Gastroesophageal sphincter (tissue), 3 donors: ENCODE measurements at regions not wholly inside any gene's neighbourhood (a gene's known extent, or its start where the extent isn't known, plus 50 kb on each side); places are given as distances from the start of the nearest gene placed in this dataset.

ENCODE experiments used
- CTCF ChIP-seq, 4 experiments: fragments of 200-600 bp in 2 of 4; fragments of 450-650 bp in 2 of 4; sonication (generic) in 1 of 4; IDR thresholded peaks; one replicate each; pipeline ENCODE4 v1.5.1; 2017 to 2019; ENCODE audit warnings: antibody characterized with exemption in 4 of 4, mild to moderate bottlenecking in 2 of 4, moderate library complexity in 2 of 4
- EP300 ChIP-seq: sonication (generic); formaldehyde crosslinking; IDR thresholded peaks from one replicate; pipeline ENCODE4 v1.6.1; 2017; ENCODE audit warnings: antibody characterized with exemption, mild to moderate bottlenecking
- POLR2A ChIP-seq, 2 donors: fragments of 450-650 bp; IDR thresholded peaks; one replicate each; pipeline ENCODE4 v1.6.1; 2017; ENCODE audit warnings: antibody characterized with exemption in 2 of 2, mild to moderate bottlenecking in 2 of 2, moderate library complexity in 1 of 2
- POLR2AphosphoS5 ChIP-seq: sonication (generic); formaldehyde crosslinking; IDR thresholded peaks from one replicate; pipeline ENCODE4 v1.6.1; 2017; ENCODE audit warnings: antibody characterized with exemption

DNA sequence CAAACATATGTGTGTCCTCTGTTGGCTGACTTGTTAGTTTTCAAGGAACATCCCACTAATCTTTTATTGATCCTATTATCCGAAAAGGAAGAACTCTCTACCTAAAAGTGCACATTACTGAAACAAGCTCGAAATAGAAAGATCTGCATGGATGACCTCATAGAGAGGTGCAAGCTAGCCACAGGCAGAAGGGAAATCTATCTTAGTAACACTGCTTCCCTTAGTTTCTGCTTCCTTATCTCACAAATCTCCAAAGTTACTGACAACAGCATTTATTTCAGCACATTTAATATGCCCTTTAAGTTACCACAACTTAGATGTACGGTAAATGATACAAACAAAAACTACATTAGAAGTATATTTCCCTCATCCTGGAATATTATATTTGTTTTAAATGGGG, 285.1 kb upstream of the CCDC54 start:
- TF ChIP-seq CTCF (IDR thresholded peaks at IDR 0.05) = no peak
- TF ChIP-seq EP300 = no peak
- no peak for TF ChIP-seq POLR2A (IDR thresholded peaks at IDR 0.05)
- TF ChIP-seq POLR2AphosphoS5 = no peak
